Fibroblast of pulmonary artery (primary cell): ENCODE measurements at regions not wholly inside any gene's neighbourhood (a gene's known extent, or its start where the extent isn't known, plus 50 kb on each side); places are given as distances from the start of the nearest gene placed in this dataset.

Source experiments
- DNase-seq: peaks from one replicate; pipeline ENCODE4 v3.0.0-alpha.2; 2010; ENCODE audit warnings: low read depth
- H3K4me3 ChIP-seq: replicated peaks from 2 replicates; pipeline ENCODE4 v1.5.1; 2011; ENCODE audit warnings: low read depth, mild to moderate bottlenecking, control low read depth, low read length, moderate library complexity
- CTCF ChIP-seq: IDR thresholded peaks from 2 replicates; pipeline ENCODE4 v1.5.1; 2011; ENCODE audit warnings: mild to moderate bottlenecking, control low read depth, low read length, inconsistent platforms; ENCODE audit errors: missing control alignments

GRCh38 chr7:109235316-109235715 is 665.6 kb downstream of the DNAJB9 start:
- DNase-seq: no peak
- no peak overlapping the region for H3K4me3 ChIP-seq
- no peak for TF ChIP-seq CTCF

- no peak overlapping the region for H3K4me3 ChIP-seq
- peak; percentile 3 for DNase-seq
- no peak for TF ChIP-seq CTCF
Observed at GRCh38 chr7:109246330-109247077, 676.8 kb downstream of the DNAJB9 start.

- DNase-seq: no peak
- TF ChIP-seq CTCF: no peak
- no peak overlapping the region for H3K4me3 ChIP-seq
Observed at GRCh38 chr7:109256762-109257560, 687.3 kb downstream of the DNAJB9 start.

- TF ChIP-seq CTCF: no peak
- no peak overlapping the region for H3K4me3 ChIP-seq
- DNase-seq: no peak
Observed at GRCh38 chr7:109259151-109259550, 689.5 kb downstream of the DNAJB9 start.

- no peak for DNase-seq
- H3K4me3 ChIP-seq: no peak overlapping the region
- TF ChIP-seq CTCF: no peak
Observed at GRCh38 chr7:109261781-109262180, 692.1 kb downstream of the DNAJB9 start.

DNA sequence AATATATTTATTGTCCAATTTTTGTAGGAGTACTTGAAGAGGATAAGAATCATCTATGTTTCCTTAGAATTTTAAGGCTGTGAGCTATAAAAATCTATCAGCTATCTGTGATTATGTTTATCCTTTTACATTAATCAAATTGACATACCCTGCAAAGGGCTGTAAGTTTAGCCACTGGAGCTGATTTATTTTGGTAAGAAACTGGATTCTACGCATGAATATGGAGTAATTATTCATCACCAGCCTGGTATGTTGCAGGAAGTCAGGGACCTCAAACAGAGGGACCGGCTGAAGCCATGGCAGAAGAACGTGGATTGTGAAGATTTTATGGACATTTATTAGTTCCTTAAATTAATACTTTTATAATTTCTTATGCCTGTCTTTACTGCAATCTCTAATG is 696.9 kb downstream of the DNAJB9 start:
- no peak for TF ChIP-seq CTCF
- DNase-seq: no peak
- H3K4me3 ChIP-seq: no peak overlapping the region
